HUES64 (cell line): ENCODE measurements at regions not wholly inside any gene's neighbourhood (a gene's known extent, or its start where the extent isn't known, plus 50 kb on each side); places are given as distances from the start of the nearest gene placed in this dataset.
"Not testable (repeated sequence)": the region's sequence is repeated elsewhere in the genome, so short reads cannot be mapped to it uniquely, and the experiment has no call there.

ENCODE experiments used
- H3K27ac ChIP-seq: 2 replicates; pipeline ENCODE4 v1.7.0; 2013; ENCODE audit warnings: low read depth, low read length, inconsistent platforms
- H3K27me3 ChIP-seq: 2 replicates; pipeline ENCODE4 v1.6.1; 2013; ENCODE audit warnings: mild to moderate bottlenecking, low read length; ENCODE audit not compliant: insufficient read depth
- H3K36me3 ChIP-seq: 2 replicates; pipeline ENCODE4 v1.6.1; 2013; ENCODE audit warnings: mild to moderate bottlenecking, low read length; ENCODE audit not compliant: insufficient read depth
- H3K4me1 ChIP-seq: 2 replicates; pipeline ENCODE4 v1.6.1; 2013; ENCODE audit warnings: mild to moderate bottlenecking, low read length, moderate library complexity; ENCODE audit not compliant: insufficient read depth
- H3K4me3 ChIP-seq: 2 replicates; pipeline ENCODE4 v1.5.1; 2013; ENCODE audit warnings: mild to moderate bottlenecking, low read length, moderate library complexity
- H3K9ac ChIP-seq: 2 replicates; pipeline ENCODE4 v1.6.1; 2013; ENCODE audit warnings: mild to moderate bottlenecking, low read depth, low read length
- H3K9me3 ChIP-seq: 2 replicates; pipeline ENCODE4 v1.6.1; 2013; ENCODE audit warnings: low read depth, low read length; ENCODE audit not compliant: insufficient read depth
- WGBS: fragments of 150-250, 120-280 bp; methylation state at CpG from one replicate; pipeline ENCODE4 v1.1.7; 2013; ENCODE audit warnings: missing lambda C conversion rate; 5-methylcytosine and 5-hydroxymethylcytosine counted together

- H3K9ac ChIP-seq: no peak overlapping the region
- H3K27me3 ChIP-seq: peaks cover 94% of the 10 kb centered on the region
- H3K36me3 ChIP-seq: no peaks in the 10 kb centered on the region
- H3K4me1 ChIP-seq: no peaks in the 10 kb centered on the region
- WGBS: 64% methylated on average over 6 of the region's 7 CpGs
- H3K27ac ChIP-seq: no peak overlapping the region
- H3K9me3 ChIP-seq: no peaks in the 10 kb centered on the region
- no peak overlapping the region for H3K4me3 ChIP-seq
Measured at GRCh38 chr22:22168190-22168940, 76.2 kb upstream of the VPREB1 start.

- Histone ChIP-seq H3K27ac (no peak overlapping the region), H3K9ac (no peak overlapping the region), H3K27me3 (peaks cover 96% of the 10 kb centered on the region), H3K4me3 (no peak overlapping the region), H3K4me1 (no peaks in the 10 kb centered on the region), H3K9me3 (no peaks in the 10 kb centered on the region), H3K36me3 (no peaks in the 10 kb centered on the region)
- 84% methylated on average over 2 of the region's 2 CpGs for WGBS
Measured at GRCh38 chr22:22167791-22168189, 76.8 kb upstream of the VPREB1 start.

GRCh38 chr22:22166941-22167713, 77.5 kb upstream of the VPREB1 start:
- H3K4me3 ChIP-seq: no peak overlapping the region
- no peaks in the 10 kb centered on the region for H3K4me1 ChIP-seq
- H3K9ac ChIP-seq: no peak overlapping the region
- H3K27ac ChIP-seq: no peak overlapping the region
- H3K36me3 ChIP-seq: no peaks in the 10 kb centered on the region
- peaks cover 100% of the 10 kb centered on the region for H3K27me3 ChIP-seq
- WGBS: 55% methylated on average over 4 of the region's 5 CpGs
- H3K9me3 ChIP-seq: no peaks in the 10 kb centered on the region

GRCh38 chr22:22165936-22166710, 78.5 kb upstream of the VPREB1 start:
- Histone ChIP-seq H3K4me1 (no peaks in the 10 kb centered on the region), H3K9me3 (no peaks in the 10 kb centered on the region), H3K27ac (no peak overlapping the region), H3K36me3 (no peaks in the 10 kb centered on the region), H3K9ac (no peak overlapping the region), H3K4me3 (no peak overlapping the region), H3K27me3 (peaks cover 96% of the 10 kb centered on the region)
- WGBS: 61% methylated on average over 6 of the region's 6 CpGs

GRCh38 chr22:22164541-22165272, 79.9 kb upstream of the VPREB1 start:
- Histone ChIP-seq H3K9ac (no peak overlapping the region), H3K36me3 (no peaks in the 10 kb centered on the region), H3K27ac (no peak overlapping the region), H3K27me3 (peaks cover 85% of the 10 kb centered on the region), H3K4me3 (no peak overlapping the region), H3K4me1 (no peaks in the 10 kb centered on the region), H3K9me3 (no peaks in the 10 kb centered on the region)
- WGBS: 38% methylated on average over 3 of the region's 3 CpGs

GRCh38 chr22:22161924-22162851, 82.4 kb upstream of the VPREB1 start:
- Histone ChIP-seq H3K9ac (no peak overlapping the region), H3K4me1 (no peaks in the 10 kb centered on the region), H3K4me3 (no peak overlapping the region), H3K36me3 (no peaks in the 10 kb centered on the region), H3K27ac (no peak overlapping the region), H3K27me3 (peaks cover 85% of the 10 kb centered on the region), H3K9me3 (no peaks in the 10 kb centered on the region)
- 71% methylated on average over 9 of the region's 9 CpGs for WGBS

- H3K9me3 ChIP-seq, H3K4me3 ChIP-seq, H3K36me3 ChIP-seq, H3K4me1 ChIP-seq, H3K9ac ChIP-seq, H3K27ac ChIP-seq: not testable (repeated sequence)
- no CpG with 5 or more reads among the region's 2 CpGs for WGBS
- peaks cover 85% of the 10 kb centered on the region for H3K27me3 ChIP-seq
Measured at GRCh38 chr22:22160768-22161167, 83.8 kb upstream of the VPREB1 start.

GRCh38 chr22:22159384-22159783, 85.2 kb upstream of the VPREB1 start:
- H3K27me3 ChIP-seq: peaks cover 85% of the 10 kb centered on the region
- no peak overlapping the region for H3K4me3 ChIP-seq
- H3K27ac ChIP-seq: no peak overlapping the region
- H3K9me3 ChIP-seq: no peaks in the 10 kb centered on the region
- 74% methylated on average over 1 of the region's 1 CpG for WGBS
- H3K9ac ChIP-seq: no peak overlapping the region
- no peaks in the 10 kb centered on the region for H3K36me3 ChIP-seq
- no peaks in the 10 kb centered on the region for H3K4me1 ChIP-seq

- no peaks in the 10 kb centered on the region for H3K4me1 ChIP-seq
- 67% methylated on average over 1 of the region's 3 CpGs for WGBS
- H3K27me3 ChIP-seq: peaks cover 85% of the 10 kb centered on the region
Measured at GRCh38 chr22:22158965-22159364, 85.6 kb upstream of the VPREB1 start.

GRCh38 chr22:22158207-22158816, 86.3 kb upstream of the VPREB1 start:
- Histone ChIP-seq H3K4me1 (no peaks in the 10 kb centered on the region), H3K36me3 (no peaks in the 10 kb centered on the region), H3K4me3 (no peak overlapping the region), H3K27me3 (peaks cover 85% of the 10 kb centered on the region), H3K9me3 (no peaks in the 10 kb centered on the region), H3K9ac (no peak overlapping the region), H3K27ac (no peak overlapping the region)
- WGBS: 81% methylated on average over 4 of the region's 4 CpGs

More at GRCh38 chr22:22158965-22159364, 85.6 kb upstream of the VPREB1 start:
- no peak overlapping the region for H3K9ac ChIP-seq
- no peak overlapping the region for H3K27ac ChIP-seq
- no peaks in the 10 kb centered on the region for H3K36me3 ChIP-seq
- H3K4me3 ChIP-seq: no peak overlapping the region
- no peaks in the 10 kb centered on the region for H3K9me3 ChIP-seq
